ENCODE measurements at regions not wholly inside any gene's neighbourhood (a gene's known extent, or its start where the extent isn't known, plus 50 kb on each side); places are given as distances from the start of the nearest gene placed in this dataset.

GRCh38 chr7:10436302-10436701 lies 537.4 kb upstream of the PHF14 start:
- TF ChIP-seq CTCF (conservative IDR thresholded peaks at IDR 0.05) (no peak), EZH2 (IDR thresholded peaks at IDR 0.05; ENCODE audit: low read depth) (no peak)
